Sigmoid colon (tissue), 6 donors: ENCODE measurements at regions not wholly inside any gene's neighbourhood (a gene's known extent, or its start where the extent isn't known, plus 50 kb on each side); places are given as distances from the start of the nearest gene placed in this dataset.
A peak's percentile ranks its signal among the peaks of the same experiment; 100 is the strongest.

ENCODE experiments used
- DNase-seq: peaks from one replicate; pipeline ENCODE4 v3.0.0-alpha.2; 2019
- H3K27ac ChIP-seq, 4 donors: fragments of 200-600 bp; sonication (generic); one replicate each; pipeline ENCODE4 v1.5.1; 2016 to 2019; ENCODE audit warnings: mild to moderate bottlenecking in 1 of 4
- H3K27me3 ChIP-seq, 3 donors: fragments of 200-600 bp; sonication (generic); one replicate each; pipeline ENCODE4 v1.5.1; 2019; ENCODE audit warnings: mild to moderate bottlenecking in 1 of 3
- H3K36me3 ChIP-seq, 4 donors: fragments of 200-600 bp; sonication (generic); one replicate each; pipeline ENCODE4 v1.5.1; 2016 to 2019
- H3K4me1 ChIP-seq, 4 donors: fragments of 200-600 bp; sonication (generic); one replicate each; pipeline ENCODE4 v1.5.1; 2017 to 2019
- H3K4me3 ChIP-seq, 4 donors: fragments of 200-600 bp; sonication (generic); one replicate each; pipeline ENCODE4 v1.5.1; 2017 to 2019; ENCODE audit warnings: mild to moderate bottlenecking in 2 of 4, moderate library complexity in 1 of 4
- H3K9me3 ChIP-seq, 4 donors: fragments of 200-600 bp in 3 of 4; sonication (generic) in 3 of 4; one replicate each; pipeline versions ENCODE4 v1.5.1 to v1.6.1; 2013 to 2019
- EP300 ChIP-seq, 4 donors: sonication (generic); formaldehyde crosslinking; IDR thresholded peaks; one replicate each; pipeline ENCODE4 v1.6.1; 2017; ENCODE audit warnings: antibody characterized with exemption in 4 of 4
- POLR2A ChIP-seq, 2 donors: fragments of 450-650 bp; IDR thresholded peaks; one replicate each; pipeline ENCODE4 v1.6.1; 2016; ENCODE audit warnings: antibody characterized with exemption in 2 of 2, mild to moderate bottlenecking in 2 of 2, moderate library complexity in 2 of 2
- POLR2AphosphoS5 ChIP-seq, 4 donors: sonication (generic); formaldehyde crosslinking; IDR thresholded peaks; one replicate each; pipeline ENCODE4 v1.6.1; 2017; ENCODE audit warnings: antibody characterized with exemption in 4 of 4
- WGBS, 2 donors: extraction: QIAGEN DNeasy Blood & Tissue Kit; methylation state at CpG; one replicate each; pipeline ENCODE4 v1.1.7; 2013; 5-methylcytosine and 5-hydroxymethylcytosine counted together
- intact Hi-C: fragments of 100-400 bp; cut with DNase I; formaldehyde crosslinking; loops from one replicate; pipeline ENCODE4 v1.15.1; 2023
- TF ChIP-seq, protein P1 (sequence below), 4 experiments: fragments of 450-650 bp in 3 of 4; fragments of 200-600 bp in 1 of 4; IDR thresholded peaks; one replicate each; pipeline ENCODE4 v1.5.1; 2016 to 2019; ENCODE audit warnings: antibody characterized with exemption in 4 of 4, mild to moderate bottlenecking in 3 of 4, moderate library complexity in 2 of 4
- donor health status: healthy with polysubstance abuse.
- donor health status: healthy.

GRCh38 chr16:73186752-73187601 is 139.0 kb upstream of the ZFHX3 start:
- DNase-seq, result no peak
- intact Hi-C loops, result no loop called here
- no peak for TF ChIP-seq EP300 (IDR thresholded peaks at IDR 0.05)
- no peak for TF ChIP-seq POLR2A (IDR thresholded peaks at IDR 0.05)
- TF ChIP-seq POLR2AphosphoS5 (IDR thresholded peaks at IDR 0.05), result no peak
- TF ChIP-seq, protein P1, sequence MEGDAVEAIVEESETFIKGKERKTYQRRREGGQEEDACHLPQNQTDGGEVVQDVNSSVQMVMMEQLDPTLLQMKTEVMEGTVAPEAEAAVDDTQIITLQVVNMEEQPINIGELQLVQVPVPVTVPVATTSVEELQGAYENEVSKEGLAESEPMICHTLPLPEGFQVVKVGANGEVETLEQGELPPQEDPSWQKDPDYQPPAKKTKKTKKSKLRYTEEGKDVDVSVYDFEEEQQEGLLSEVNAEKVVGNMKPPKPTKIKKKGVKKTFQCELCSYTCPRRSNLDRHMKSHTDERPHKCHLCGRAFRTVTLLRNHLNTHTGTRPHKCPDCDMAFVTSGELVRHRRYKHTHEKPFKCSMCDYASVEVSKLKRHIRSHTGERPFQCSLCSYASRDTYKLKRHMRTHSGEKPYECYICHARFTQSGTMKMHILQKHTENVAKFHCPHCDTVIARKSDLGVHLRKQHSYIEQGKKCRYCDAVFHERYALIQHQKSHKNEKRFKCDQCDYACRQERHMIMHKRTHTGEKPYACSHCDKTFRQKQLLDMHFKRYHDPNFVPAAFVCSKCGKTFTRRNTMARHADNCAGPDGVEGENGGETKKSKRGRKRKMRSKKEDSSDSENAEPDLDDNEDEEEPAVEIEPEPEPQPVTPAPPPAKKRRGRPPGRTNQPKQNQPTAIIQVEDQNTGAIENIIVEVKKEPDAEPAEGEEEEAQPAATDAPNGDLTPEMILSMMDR (IDR thresholded peaks at IDR 0.05), result no peak
- Histone ChIP-seq H3K4me1 (peaks cover 0 to 17% (median 11%) of the 10 kb centered on the region in 4 donors), H3K36me3 (no peaks in the 10 kb centered on the region), H3K27ac (no peak overlapping the region), H3K4me3 (no peak overlapping the region), H3K9me3 (no peaks in the 10 kb centered on the region), H3K27me3 (no peaks in the 10 kb centered on the region)
- 62% methylated on average over 4 of the region's 4 CpGs for WGBS, 2 donors

- intact Hi-C loops, result no loop called here
- no peaks in the 10 kb centered on the region for H3K36me3 ChIP-seq
- no peak overlapping the region for H3K4me3 ChIP-seq
- no peak for TF ChIP-seq EP300 (IDR thresholded peaks at IDR 0.05)
- TF ChIP-seq POLR2AphosphoS5 (IDR thresholded peaks at IDR 0.05), result no peak
- TF ChIP-seq, protein P1 (IDR thresholded peaks at IDR 0.05), result no peak
- no peak for TF ChIP-seq POLR2A (IDR thresholded peaks at IDR 0.05)
- H3K4me1 ChIP-seq, result peaks cover 0 to 17% (median 11%) of the 10 kb centered on the region in 4 donors
- WGBS, 2 donors, result 91 to 94% methylated on average over 11 of the region's 11 CpGs
- DNase-seq, result no peak
- H3K27me3 ChIP-seq, result no peaks in the 10 kb centered on the region
- H3K9me3 ChIP-seq, result no peaks in the 10 kb centered on the region
- no peak overlapping the region for H3K27ac ChIP-seq
Observed at GRCh38 chr16:73185737-73186136, 137.8 kb upstream of the ZFHX3 start.

DNA sequence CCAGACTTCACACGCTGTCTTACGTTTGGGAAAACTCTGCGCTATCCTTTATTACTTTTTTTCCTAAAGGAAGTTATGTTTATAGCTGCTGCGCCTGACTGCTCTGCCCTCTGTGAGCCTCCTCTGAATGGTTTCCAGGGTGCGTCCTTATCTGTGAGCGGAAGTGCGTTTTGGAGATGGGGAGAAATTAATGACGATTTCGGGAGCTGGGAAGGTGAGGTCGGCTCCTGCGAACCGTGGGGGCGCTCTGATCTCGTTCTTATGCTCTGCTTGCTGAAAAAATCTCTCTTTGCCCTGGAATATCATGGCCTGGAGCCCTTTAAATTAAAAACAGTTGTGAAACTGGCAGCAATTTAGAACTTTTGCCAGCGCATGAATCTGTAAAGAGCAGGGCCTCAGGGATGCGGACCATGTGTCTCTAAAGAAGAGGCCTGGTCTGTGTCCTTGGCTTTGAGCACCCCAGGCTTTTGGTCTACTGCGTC is 135.7 kb upstream of the ZFHX3 start:
- TF ChIP-seq POLR2A (IDR thresholded peaks at IDR 0.05) (no peak), POLR2AphosphoS5 (IDR thresholded peaks at IDR 0.05) (no peak), EP300 (IDR thresholded peaks at IDR 0.05) (no peak)
- TF ChIP-seq, protein P1 (IDR thresholded peaks at IDR 0.05), result no peak
- intact Hi-C loops, result no loop called here
- H3K27ac ChIP-seq, result peak overlapping the region in 3 of 4 donors; percentile 39 to 52 (median 46)
- H3K4me3 ChIP-seq, result peak overlapping the region in 3 of 4 donors; percentile 3 to 13 (median 12)
- no peaks in the 10 kb centered on the region for H3K36me3 ChIP-seq
- H3K27me3 ChIP-seq, result no peaks in the 10 kb centered on the region
- WGBS, 2 donors, result 65 to 66% methylated on average over 17 of the region's 17 CpGs
- H3K9me3 ChIP-seq, result no peaks in the 10 kb centered on the region
- DNase-seq, result peak; percentile 75
- H3K4me1 ChIP-seq, result peaks cover 0 to 17% (median 11%) of the 10 kb centered on the region in 4 donors

GRCh38 chr16:73179705-73180331 is 131.9 kb upstream of the ZFHX3 start:
- no peaks in the 10 kb centered on the region for H3K36me3 ChIP-seq
- peak overlapping the region in 2 of 4 donors; percentile 1 to 13 for H3K27ac ChIP-seq
- H3K27me3 ChIP-seq, result no peaks in the 10 kb centered on the region
- WGBS, 2 donors, result 70 to 76% methylated on average over 12 of the region's 12 CpGs
- no peak overlapping the region for H3K4me3 ChIP-seq
- H3K9me3 ChIP-seq, result no peaks in the 10 kb centered on the region
- DNase-seq, result peak; percentile 82
- intact Hi-C loops, result loop anchor here (10.0 kb wide), 1 partner anchor 245 kb away; no protein-coding TSS in a partner anchor
- TF ChIP-seq POLR2AphosphoS5 (IDR thresholded peaks at IDR 0.05), result no peak
- no peak for TF ChIP-seq EP300 (IDR thresholded peaks at IDR 0.05)
- TF ChIP-seq POLR2A (IDR thresholded peaks at IDR 0.05), result no peak
- TF ChIP-seq, protein P1 (IDR thresholded peaks at IDR 0.05), result no peak
- H3K4me1 ChIP-seq, result peaks cover 0 to 17% (median 11%) of the 10 kb centered on the region in 4 donors
